Sciatic nerve (tissue), 2 donors: ENCODE measurements at regions not wholly inside any gene's neighbourhood (a gene's known extent, or its start where the extent isn't known, plus 50 kb on each side); places are given as distances from the start of the nearest gene placed in this dataset.
"Not testable (repeated sequence)": the region's sequence is repeated elsewhere in the genome, so short reads cannot be mapped to it uniquely, and the experiment has no call there.

Experiments
- ATAC-seq: fragments of 200-7000 bp; cut with Tn5 transposase; one replicate; pipeline ENCODE4 v1.9.1; 2020; ENCODE audit warnings: mild to moderate bottlenecking, moderate library complexity
- DNase-seq: peaks from one replicate; pipeline ENCODE4 v3.0.0-alpha.2; 2020; ENCODE audit warnings: low spot score
- intact Hi-C: fragments of 100-400 bp; cut with DNase I; formaldehyde crosslinking; loops from one replicate; pipeline ENCODE4 v1.14.2; 2022
- donor health status: DM: no; HTN: no; CAD: no.
- donor health status: DM: no; HTN: no; CAD: no.

DNA sequence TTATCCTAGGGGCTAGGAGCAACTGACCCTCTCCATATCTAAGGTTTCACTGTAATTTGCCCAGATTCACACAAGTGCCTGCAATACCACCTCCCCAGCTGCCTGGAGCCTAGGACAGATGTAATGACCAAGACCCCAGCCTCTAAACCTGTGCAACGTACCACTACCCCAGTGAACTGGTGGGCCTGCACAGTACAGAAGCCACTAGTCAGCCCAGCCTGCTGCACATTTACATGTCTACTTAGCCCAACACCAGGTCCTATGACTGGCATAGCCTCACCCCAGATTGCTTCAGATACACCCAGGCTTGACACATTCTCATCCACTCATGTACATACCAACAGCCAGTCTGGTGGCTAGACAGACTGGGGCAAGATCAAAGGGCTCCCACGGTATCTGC, 1336.6 kb downstream of the BRINP3 start:
- no peak for DNase-seq
- intact Hi-C loops = no loop called here
- no peak for ATAC-seq

DNA sequence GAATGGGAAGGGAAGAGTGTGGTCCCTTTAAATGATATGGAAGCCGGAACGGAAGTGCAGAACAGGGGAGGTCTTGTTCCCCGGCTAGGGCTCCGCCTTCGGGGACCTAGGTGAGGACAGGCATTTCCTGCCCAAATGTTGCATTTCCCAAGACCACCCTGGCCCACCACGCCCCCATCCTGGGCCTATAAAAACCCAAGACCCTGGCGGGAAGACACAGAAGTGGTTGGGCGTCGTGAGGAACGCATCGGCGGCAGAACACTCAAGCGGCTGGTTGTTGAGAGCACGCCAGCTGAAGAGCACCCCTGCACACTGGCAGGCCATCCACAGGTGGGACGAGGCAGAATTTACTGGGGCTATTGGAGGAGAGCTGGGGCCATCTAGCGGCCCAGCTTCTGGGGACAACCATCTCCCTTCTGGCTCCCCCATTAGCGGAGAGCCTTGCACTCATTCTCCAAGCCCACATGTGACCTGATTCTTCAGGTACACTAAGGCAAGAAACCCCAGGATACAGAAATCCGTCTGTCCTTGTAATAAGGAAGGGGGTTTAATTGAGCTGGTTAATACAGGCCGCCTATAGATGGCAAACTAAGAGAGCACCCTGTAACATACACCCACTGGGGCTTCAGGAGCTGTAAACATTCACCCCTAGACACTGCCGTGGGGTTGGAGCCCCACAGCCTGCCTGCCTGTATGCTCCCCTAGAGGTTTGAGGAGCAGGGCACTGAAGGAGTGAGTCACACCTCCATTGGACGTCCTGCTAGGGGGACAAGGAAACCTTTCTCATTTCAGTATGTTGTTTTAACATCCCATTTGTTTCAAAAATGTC, 1327.9 kb downstream of the BRINP3 start:
- ATAC-seq = no peak
- DNase-seq = no peak

DNA sequence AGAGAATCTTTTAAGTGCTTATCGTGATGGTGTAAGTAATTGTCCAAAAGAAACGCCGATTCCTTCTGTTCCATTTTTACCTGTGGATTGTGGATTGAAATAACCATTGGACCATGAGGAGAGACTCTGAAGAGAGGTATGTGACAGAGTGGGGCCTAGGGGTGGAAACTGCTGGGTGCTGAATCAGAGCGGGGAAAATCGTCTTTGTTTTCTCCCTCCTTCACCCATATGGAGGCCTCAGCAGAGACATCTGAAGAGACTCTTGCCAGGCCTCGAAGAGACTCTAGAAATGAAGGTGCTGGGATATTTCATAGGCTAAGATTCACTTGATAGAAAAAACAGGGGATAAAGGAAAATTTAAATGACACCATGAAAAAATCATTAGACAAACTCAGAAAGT, 1327.0 kb downstream of the BRINP3 start:
- DNase-seq = no peak
- ATAC-seq = no peak
- intact Hi-C loops = no loop called here

More for the DNA sequence above, 1327.9 kb downstream of the BRINP3 start:
- intact Hi-C loops = no loop called here

DNA sequence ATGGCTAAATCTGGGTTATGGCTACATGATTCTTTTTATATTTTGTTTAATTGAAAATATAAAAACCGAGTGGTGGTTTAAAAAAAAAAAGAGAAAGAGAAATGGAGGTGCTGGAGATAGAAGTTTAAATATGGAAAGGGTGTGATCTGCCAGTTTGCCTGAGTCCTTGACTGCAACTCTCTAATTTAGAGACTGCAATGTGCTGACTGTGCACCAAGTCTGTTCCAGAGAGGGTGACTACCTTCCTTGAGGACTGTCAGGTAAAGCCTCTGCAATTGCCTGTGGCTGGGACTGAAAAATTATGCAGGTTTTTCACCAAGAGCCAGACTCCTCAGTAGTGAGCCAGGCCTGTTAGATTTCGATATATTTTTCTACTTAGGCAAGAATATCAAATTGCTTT, 1326.3 kb downstream of the BRINP3 start:
- intact Hi-C loops = no loop called here
- no peak for ATAC-seq
- no peak for DNase-seq

DNA sequence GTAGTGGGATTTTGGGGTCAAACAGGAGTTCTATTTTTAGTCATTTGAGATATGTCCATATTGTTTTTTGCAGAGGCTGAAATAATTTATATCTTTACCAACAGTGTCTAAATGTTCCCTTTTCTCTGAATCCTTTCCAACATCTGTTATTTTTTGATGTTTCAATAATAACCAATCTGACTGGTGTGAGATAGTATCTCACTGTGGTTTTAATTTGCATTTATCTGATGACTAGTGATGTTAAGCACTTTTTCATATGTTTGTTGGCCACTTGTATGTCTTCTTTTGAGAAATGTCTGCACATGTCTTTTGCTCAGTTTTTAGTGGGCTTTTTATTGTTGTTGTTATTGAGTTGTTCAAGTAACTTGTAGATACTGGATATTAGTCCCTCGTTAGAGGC, 1325.0 kb downstream of the BRINP3 start:
- ATAC-seq (no peak), DNase-seq (no peak)
- intact Hi-C loops = no loop called here

DNA sequence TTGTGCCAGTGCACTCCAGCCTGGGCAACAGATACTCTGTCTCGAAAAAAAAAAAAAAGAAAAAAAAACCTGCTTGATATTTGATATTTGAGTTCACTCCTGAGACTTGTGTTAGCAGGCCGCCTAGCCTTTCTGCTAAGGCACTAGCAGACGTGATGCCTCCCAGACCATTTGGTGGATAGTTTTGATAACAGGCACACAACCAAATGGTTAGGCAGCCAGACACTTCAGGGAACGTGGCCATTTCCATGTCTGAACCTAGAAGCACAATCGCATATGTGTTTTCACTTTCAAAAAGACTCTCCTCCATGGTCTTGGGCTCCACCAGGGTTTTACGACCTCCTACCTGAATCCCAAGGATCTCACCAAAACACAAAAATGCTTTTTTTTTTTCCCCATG, 1319.5 kb downstream of the BRINP3 start:
- no peak for ATAC-seq
- intact Hi-C loops = no loop called here
- DNase-seq = no peak

DNA sequence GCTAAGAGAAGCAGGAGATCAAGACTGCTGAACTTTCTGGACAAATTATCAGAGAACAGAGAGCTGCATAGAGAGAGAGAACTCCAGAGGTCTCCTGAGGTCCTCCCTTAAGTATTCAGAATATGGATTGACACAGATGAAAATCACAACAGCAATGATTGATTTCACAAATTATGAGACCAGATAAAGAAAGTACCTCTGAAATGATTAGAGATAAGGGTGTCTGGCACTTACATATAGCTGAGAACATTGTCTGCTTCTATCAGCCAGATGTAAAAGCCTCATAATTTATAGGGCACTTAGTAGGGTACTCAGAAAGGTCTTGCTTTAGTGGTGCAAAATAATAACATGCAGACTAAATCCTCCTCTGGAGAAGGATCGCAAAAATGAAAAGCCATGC, 1301.8 kb downstream of the BRINP3 start:
- ATAC-seq (no peak), DNase-seq (no peak)
- intact Hi-C loops = no loop called here

DNA sequence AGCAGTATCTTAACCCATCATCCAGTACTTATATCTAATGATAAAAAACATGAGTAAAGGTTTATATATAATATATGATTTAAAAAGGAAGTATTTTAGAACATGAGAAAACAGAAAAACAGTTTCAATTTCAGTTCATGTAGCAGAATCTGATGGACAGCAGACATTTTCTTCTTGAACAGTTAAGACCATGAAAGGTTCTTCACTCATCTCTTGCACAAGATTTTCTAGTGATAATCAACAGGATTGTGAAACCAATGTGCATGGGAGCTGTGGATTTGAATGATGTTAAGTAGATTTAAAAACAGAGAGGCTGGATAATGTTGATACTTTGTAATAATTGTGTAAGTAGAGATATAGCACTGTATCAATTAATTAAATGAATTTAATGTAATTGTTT, 1297.6 kb downstream of the BRINP3 start:
- ATAC-seq (no peak), DNase-seq (no peak)
- intact Hi-C loops = no loop called here

DNA sequence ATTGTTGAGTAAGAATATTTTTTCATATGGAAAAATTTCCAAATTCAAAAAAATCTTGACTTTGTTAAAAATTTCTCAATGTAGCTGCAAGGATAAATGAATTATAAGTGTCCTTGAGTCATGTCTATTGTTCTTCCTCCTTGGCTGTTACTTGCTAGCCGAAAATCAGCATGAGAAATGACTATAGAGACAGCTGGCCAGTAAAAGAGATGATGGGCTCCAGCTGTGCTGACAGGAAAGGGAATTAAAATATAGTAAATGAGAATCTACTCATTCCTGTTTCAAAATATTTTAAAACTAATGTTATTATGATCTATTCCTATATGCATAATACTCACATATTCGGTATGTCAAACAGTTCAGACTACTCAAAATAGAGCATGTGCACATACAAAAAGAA, 1292.6 kb downstream of the BRINP3 start:
- intact Hi-C loops = no loop called here
- no peak for ATAC-seq

DNA sequence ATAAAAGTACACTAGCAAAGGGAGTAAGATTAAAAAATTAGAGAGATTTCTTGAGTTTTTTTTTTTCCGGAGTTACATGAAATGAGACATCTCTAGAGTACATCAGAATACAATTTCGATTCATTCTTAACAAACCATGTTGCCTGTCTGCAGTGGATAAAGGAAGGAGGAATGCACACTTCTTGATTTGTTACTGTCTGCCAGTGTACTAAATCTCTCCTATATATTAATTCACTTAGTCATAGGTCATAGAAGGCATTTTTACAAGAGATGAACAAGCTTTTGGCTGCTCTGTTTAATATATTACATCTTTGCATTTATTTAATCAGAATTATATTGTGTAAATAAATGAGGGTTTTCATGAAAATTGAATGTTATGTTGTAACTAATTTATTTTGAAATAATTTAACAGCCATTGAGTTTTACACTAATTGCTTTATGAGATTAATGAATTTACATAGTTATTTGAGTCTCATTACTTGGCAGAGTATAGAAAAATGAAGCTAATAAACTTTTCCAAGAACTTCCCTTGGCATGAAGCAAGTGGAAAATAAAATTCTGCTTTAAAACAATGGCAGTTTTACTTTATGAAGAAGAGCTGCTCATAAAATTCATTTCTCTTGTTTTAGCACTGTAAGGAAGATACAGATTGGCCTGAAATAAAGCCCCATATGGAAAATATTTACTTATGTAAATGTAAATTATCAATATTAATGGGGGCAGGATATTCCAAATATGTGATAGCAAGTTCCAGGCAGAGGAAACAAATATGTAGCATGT, 1284.7 kb downstream of the BRINP3 start:
- intact Hi-C loops = no loop called here
- ATAC-seq (no peak), DNase-seq (no peak)

More for the DNA sequence above, 1292.6 kb downstream of the BRINP3 start:
- no peak for DNase-seq

DNA sequence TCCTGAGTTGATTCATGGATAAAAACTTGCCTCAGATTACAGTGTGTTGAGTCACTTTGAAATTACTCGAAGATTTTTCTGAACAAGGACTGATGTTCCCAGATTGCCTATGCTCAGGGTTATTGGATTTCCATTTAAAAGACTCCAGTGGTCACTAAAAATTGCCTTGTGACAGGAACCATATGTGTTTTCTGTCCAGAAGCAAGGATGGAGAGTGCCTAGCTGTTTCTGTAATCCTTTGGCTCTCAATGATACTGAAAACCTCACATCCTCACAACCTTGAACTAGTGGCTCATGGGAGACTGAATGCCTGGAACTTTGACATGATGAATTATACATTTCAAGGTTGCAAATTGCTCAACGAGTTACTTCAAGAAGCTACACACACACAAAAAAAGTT, 1271.8 kb downstream of the BRINP3 start:
- ATAC-seq (no peak), DNase-seq (no peak)
- intact Hi-C loops = no loop called here

DNA sequence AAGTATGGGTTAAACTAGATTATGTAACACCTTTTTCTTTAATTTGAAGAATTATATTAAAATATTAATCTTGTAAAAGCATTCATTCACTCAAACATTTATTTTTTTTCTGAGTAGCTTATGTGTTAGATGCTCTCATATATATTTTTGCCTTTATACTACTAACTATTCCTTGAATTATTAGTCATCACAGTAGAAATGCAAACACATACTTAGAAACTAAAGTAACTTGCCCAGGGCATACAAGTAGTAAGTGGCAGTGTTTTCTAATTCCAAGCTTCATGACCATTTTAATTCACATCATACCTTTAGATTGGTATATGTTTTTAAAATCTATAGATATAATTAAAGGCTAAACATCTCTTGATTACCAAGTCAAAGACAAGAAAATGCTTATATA, 1271.0 kb downstream of the BRINP3 start:
- ATAC-seq (no peak), DNase-seq (no peak)
- intact Hi-C loops = no loop called here

DNA sequence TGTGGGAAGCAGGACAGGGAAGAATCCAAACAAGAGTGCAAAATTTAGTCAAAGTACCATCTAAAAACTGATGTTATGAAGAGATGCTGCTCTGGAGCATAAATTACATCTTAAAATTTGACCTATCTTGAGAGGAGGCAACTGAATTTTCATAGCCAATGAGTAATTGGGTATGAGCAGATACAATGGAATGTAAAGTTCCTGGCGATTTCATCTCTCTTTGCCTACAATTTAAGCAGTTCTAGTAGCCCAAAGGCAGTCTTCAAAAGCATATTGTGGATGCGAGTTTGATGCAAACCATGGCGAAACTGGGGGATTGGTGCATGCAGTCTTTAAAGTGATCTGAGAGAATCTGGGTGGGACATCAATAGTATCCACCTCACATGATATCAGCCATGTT, 1265.9 kb downstream of the BRINP3 start:
- intact Hi-C loops = no loop called here
- no peak for ATAC-seq
- DNase-seq = no peak

DNA sequence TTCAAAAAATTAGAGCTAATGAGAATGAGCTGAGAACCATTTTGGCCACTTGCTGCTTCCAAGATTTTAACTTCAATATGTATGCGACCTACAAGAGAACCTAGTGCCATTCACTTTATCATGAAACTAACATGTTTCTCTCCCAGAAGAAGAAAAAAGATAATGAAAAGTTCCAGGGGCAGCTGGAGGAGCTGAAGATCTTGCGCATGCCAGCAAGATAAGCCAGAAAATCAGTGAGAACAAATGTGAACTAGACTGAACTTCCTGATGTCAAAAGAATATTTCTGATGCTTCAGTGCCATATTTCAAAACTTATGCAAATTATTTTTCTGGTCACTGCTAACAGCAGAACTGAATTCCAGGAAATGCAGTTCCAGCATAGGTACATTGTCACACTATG, 1265.1 kb downstream of the BRINP3 start:
- intact Hi-C loops = no loop called here
- DNase-seq = no peak
- no peak for ATAC-seq

DNA sequence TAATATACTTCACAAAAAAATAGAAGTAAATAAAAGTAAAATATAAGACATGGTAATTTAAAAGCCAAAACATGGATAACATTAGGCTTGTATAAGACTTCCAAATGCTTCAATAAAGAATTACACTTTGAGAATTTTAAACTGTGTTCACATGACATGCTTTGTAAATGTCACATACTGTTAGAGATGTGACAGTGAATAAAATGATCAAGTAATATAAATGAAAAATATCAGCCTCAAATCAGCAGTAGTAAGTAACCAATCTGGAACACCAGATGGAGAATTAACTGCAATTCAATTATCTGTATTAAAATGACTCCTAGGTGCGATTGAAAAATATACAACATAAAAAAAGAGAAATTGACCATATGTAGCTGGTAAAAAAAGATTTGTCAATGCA, 1260.8 kb downstream of the BRINP3 start:
- intact Hi-C loops = no loop called here
- no peak for ATAC-seq

DNA sequence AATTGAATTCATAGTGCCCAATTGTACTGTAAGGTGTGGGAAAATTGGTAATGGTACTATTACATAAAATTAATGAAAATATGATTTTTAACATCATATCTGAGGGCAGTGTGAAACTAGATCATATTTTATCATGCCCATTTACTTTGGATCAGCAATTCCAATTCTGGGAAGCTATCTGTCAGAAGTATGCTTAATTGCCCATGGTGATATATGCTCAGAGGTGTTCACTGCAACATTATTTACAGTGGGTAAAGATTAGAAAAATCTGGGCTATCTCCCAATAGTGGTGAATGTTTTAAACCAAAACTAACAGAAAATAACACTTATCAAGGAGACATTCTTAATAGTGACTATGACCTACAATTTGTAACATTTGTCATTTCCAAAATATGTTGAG, 1260.0 kb downstream of the BRINP3 start:
- ATAC-seq (no peak), DNase-seq (no peak)
- intact Hi-C loops = no loop called here

More for the DNA sequence above, 1260.8 kb downstream of the BRINP3 start:
- DNase-seq = no peak

DNA sequence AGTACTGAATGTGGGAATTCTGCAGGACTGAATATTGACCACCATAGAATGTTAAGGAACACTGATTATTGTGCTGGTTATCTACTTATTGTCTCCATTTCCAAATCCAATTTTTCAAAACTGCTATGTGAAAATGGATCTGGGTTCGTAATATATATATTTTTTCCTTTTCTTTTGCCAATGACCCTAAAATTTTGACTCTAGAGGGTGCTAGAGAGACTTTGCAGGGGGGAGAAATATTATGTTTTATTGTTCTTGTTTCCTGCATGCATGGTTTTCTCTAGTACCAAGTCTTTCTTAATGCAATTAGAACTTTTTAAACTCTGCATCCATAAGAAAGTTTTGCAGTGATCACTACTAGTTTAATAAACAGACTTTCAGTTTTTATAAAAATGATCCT, 1256.9 kb downstream of the BRINP3 start:
- intact Hi-C loops = no loop called here
- ATAC-seq (no peak), DNase-seq (no peak)

DNA sequence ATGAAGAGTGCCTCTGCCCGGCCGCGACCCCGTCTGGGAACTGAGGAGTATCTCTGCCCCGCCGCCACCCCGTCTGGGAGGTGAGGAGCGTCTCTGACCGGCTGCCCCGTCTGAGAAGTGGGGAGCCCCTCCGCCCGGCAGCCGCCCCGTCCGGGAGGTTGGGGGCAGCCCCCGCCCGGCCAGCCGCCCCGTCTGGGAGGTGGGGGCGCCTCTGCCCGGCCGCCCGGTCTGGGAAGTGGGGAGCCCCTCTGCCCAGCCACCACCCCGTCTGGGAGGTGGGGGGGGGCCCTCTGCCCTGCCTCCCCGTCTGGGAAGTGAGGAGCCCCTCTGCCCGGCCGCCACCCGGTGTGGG, 1251.9 kb downstream of the BRINP3 start:
- ATAC-seq, intact Hi-C loops, DNase-seq: not testable (repeated sequence)

DNA sequence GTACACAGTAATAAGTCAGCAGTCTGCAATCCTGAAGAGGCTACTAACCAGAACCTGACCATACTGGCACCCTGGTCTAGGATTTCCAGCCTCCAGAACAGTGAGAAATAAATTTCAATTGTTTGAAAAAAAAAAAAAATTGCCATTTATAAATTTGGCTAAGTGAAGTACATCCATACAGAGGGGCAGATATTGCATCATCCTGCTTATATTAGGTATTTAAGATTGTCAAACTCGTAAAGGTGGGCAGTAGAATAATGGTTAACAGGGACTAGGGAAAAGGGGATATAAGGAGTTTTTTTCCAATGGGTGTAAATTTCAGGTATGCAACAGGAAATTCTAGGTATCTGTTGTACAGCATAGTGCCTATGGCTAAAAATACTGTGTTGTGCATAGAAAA, 1250.9 kb downstream of the BRINP3 start:
- intact Hi-C loops = no loop called here
- no peak for ATAC-seq

DNA sequence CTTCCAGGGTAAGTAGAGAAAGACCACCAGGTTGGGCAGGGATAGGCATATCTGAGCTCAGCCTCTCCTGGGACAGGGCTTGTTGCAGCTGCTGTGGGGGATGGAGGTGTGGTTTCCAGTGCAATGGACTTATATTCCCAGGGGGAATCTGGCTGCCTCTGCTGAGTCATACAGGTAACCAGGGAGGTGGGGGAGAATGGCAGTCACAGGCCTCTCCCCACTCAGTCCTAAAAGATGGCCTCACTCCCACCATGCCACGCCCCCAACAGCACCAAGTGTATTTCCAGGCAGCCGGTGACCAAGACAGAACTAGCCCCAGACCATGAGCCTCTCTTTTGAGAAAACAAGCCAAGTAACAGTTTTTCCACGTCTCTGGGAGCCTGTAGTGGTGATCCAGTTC, 1240.7 kb downstream of the BRINP3 start:
- DNase-seq = no peak
- intact Hi-C loops = no loop called here
- no peak for ATAC-seq

More for the DNA sequence above, 1250.9 kb downstream of the BRINP3 start:
- DNase-seq = no peak
